RWPE2 (cell line): ENCODE measurements at regions not wholly inside any gene's neighbourhood (a gene's known extent, or its start where the extent isn't known, plus 50 kb on each side); places are given as distances from the start of the nearest gene placed in this dataset.

ENCODE experiments used
- ATAC-seq: fragments of 200-7000 bp; cut with Tn5 transposase; 3 replicates; pipeline ENCODE4 v1.9.1; 2021; ENCODE audit warnings: low read depth
- DNase-seq: peaks from one replicate; pipeline ENCODE4 v3.0.0-alpha.2; 2020; ENCODE audit warnings: low spot score
- H3K27ac ChIP-seq: fragments of 450-650 bp; 2 replicates; pipeline ENCODE4 v1.5.1; 2017; ENCODE audit warnings: mild to moderate bottlenecking; ENCODE audit not compliant: poor library complexity, severe bottlenecking
- H3K27me3 ChIP-seq: fragments of 250-450 bp; sonication (Bioruptor Pico); 2 replicates; pipeline ENCODE4 v1.5.1; 2021; ENCODE audit warnings: mild to moderate bottlenecking, moderate library complexity; ENCODE audit not compliant: insufficient read depth, poor library complexity, severe bottlenecking
- H3K36me3 ChIP-seq: fragments of 250-450 bp; sonication (Bioruptor Pico); 2 replicates; pipeline ENCODE4 v1.5.1; 2020; ENCODE audit warnings: low read depth, mild to moderate bottlenecking, moderate library complexity
- H3K4me1 ChIP-seq: fragments of 250-450 bp; sonication (Bioruptor Pico); 2 replicates; pipeline ENCODE4 v1.5.1; 2021; ENCODE audit warnings: mild to moderate bottlenecking, moderate library complexity; ENCODE audit not compliant: insufficient read depth, poor library complexity, severe bottlenecking
- H3K4me3 ChIP-seq: fragments of 250-450 bp; sonication (Bioruptor Pico); 2 replicates; pipeline ENCODE4 v1.5.1; 2021; ENCODE audit warnings: mild to moderate bottlenecking, moderate library complexity; ENCODE audit not compliant: severe bottlenecking
- H3K9me3 ChIP-seq: fragments of 250-450 bp; sonication (Bioruptor Pico); 2 replicates; pipeline ENCODE4 v1.5.1; 2021; ENCODE audit warnings: mild to moderate bottlenecking, moderate library complexity; ENCODE audit not compliant: severe bottlenecking
- CTCF ChIP-seq: fragments of 450-650 bp; IDR thresholded peaks from one replicate; pipeline ENCODE4 v1.5.1; 2017; ENCODE audit warnings: mild to moderate bottlenecking, moderate library complexity; ENCODE audit not compliant: poor library complexity, severe bottlenecking

DNA sequence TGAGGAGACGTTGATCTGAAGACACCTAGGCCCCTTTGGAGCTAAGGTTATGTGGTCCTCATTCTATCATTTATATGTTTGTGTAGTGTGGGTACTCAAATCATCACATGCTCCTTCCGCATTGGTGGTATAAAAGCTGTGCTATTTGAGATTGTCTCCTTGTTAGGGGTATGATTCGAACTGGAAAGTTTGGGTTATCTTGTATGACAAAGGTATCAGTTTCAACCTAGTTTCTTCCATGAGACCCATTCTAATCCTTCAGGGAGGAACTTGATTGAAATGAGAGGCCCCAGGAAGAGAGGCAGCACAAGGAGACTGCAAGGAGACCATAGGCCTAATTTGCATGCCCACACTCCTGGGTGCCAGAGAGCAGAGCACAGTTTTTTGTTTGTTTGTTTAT lies 104.2 kb upstream of the TIAM2 start:
- Histone ChIP-seq H3K27ac (no peak overlapping the region), H3K4me1 (no peaks in the 10 kb centered on the region), H3K4me3 (no peak overlapping the region), H3K27me3 (no peaks in the 10 kb centered on the region), H3K36me3 (no peaks in the 10 kb centered on the region), H3K9me3 (no peaks in the 10 kb centered on the region)
- ATAC-seq (no peak), DNase-seq (no peak)
- TF ChIP-seq CTCF, result no peak

DNA sequence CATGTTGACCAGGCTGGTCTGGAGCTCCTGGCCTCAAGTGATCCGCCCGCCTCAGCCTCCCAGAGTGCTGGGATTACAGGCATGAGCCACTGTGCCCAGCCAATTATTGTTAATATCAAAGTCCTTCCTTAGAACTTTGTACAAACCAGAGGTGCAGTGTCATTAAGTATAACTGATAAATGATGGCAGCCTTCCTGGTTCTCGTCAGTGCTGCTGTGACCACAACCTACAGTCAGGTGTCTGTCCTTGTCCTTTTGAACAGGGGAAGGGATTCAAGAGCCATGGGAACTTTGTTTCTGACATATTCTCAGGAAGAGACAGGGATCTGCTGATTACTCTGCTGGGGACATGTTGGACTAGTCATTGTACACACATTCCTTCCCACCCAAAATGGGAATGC lies 103.2 kb upstream of the TIAM2 start:
- no peak for TF ChIP-seq CTCF
- Histone ChIP-seq H3K4me3 (no peak overlapping the region), H3K27ac (no peak overlapping the region), H3K4me1 (no peaks in the 10 kb centered on the region), H3K36me3 (no peaks in the 10 kb centered on the region), H3K9me3 (no peaks in the 10 kb centered on the region), H3K27me3 (no peaks in the 10 kb centered on the region)
- DNase-seq (no peak), ATAC-seq (no peak)

GRCh38 chr6:154893917-154894316 lies 101.2 kb upstream of the TIAM2 start:
- no peaks in the 10 kb centered on the region for H3K27me3 ChIP-seq
- no peak overlapping the region for H3K4me3 ChIP-seq
- DNase-seq (no peak), ATAC-seq (no peak)
- no peak for TF ChIP-seq CTCF
- no peak overlapping the region for H3K27ac ChIP-seq
- H3K36me3 ChIP-seq, result no peaks in the 10 kb centered on the region
- H3K4me1 ChIP-seq, result no peaks in the 10 kb centered on the region
- no peaks in the 10 kb centered on the region for H3K9me3 ChIP-seq

GRCh38 chr6:154894902-154895301 lies 100.2 kb upstream of the TIAM2 start:
- H3K9me3 ChIP-seq, result no peaks in the 10 kb centered on the region
- no peak for DNase-seq
- no peak overlapping the region for H3K27ac ChIP-seq
- H3K4me1 ChIP-seq, result no peaks in the 10 kb centered on the region
- no peaks in the 10 kb centered on the region for H3K27me3 ChIP-seq
- no peak for TF ChIP-seq CTCF
- no peak overlapping the region for H3K4me3 ChIP-seq
- H3K36me3 ChIP-seq, result no peaks in the 10 kb centered on the region
- ATAC-seq, result no peak

GRCh38 chr6:154895841-154896240 lies 99.3 kb upstream of the TIAM2 start:
- no peak for ATAC-seq
- no peak for DNase-seq
- no peaks in the 10 kb centered on the region for H3K36me3 ChIP-seq

More at GRCh38 chr6:154895841-154896240, 99.3 kb upstream of the TIAM2 start:
- no peak overlapping the region for H3K4me3 ChIP-seq
- H3K27ac ChIP-seq, result no peak overlapping the region
- H3K27me3 ChIP-seq, result no peaks in the 10 kb centered on the region
- no peaks in the 10 kb centered on the region for H3K4me1 ChIP-seq
- TF ChIP-seq CTCF, result no peak
- H3K9me3 ChIP-seq, result no peaks in the 10 kb centered on the region
